Loucy (cell line): ENCODE measurements at regions not wholly inside any gene's neighbourhood (a gene's known extent, or its start where the extent isn't known, plus 50 kb on each side); places are given as distances from the start of the nearest gene placed in this dataset.

ENCODE experiments used
- H2AFZ ChIP-seq: fragments of 200-600 bp; sonication (generic); 2 replicates; pipeline ENCODE4 v1.6.0; 2016; ENCODE audit warnings: antibody characterized with exemption, mild to moderate bottlenecking, low read length, moderate library complexity
- H3F3A ChIP-seq: fragments of 200-600 bp; 2 replicates; pipeline ENCODE4 v1.6.0; 2016; ENCODE audit warnings: antibody characterized with exemption, low read depth, mild to moderate bottlenecking
- H3K27me3 ChIP-seq: fragments of 200-600 bp; sonication (generic); 2 replicates; pipeline ENCODE4 v1.6.1; 2014; ENCODE audit warnings: low read length, mild to moderate bottlenecking; ENCODE audit not compliant: insufficient read depth, poor library complexity, severe bottlenecking
- H3K36me3 ChIP-seq: fragments of 200-600 bp; sonication (generic); 2 replicates; pipeline ENCODE4 v1.6.1; 2016; ENCODE audit warnings: low read length; ENCODE audit not compliant: insufficient read depth
- H3K4me1 ChIP-seq: fragments of 200-600 bp; sonication (generic); 2 replicates; pipeline ENCODE4 v1.5.1; 2014; ENCODE audit warnings: low read length, mild to moderate bottlenecking; ENCODE audit not compliant: insufficient read depth, poor library complexity, severe bottlenecking
- H3K4me2 ChIP-seq: fragments of 200-600 bp; sonication (generic); 2 replicates; pipeline ENCODE4 v1.6.0; 2014; ENCODE audit warnings: antibody characterized with exemption, low read length, low read depth, mild to moderate bottlenecking; ENCODE audit not compliant: poor library complexity, severe bottlenecking
- H3K4me3 ChIP-seq: fragments of 200-600 bp; sonication (generic); 2 replicates; pipeline ENCODE4 v1.5.1; 2014; ENCODE audit warnings: low read length, mild to moderate bottlenecking, mixed read lengths; ENCODE audit not compliant: poor library complexity, severe bottlenecking
- H3K79me2 ChIP-seq: fragments of 200-600 bp; sonication (generic); 2 replicates; pipeline ENCODE4 v1.6.1; 2014; ENCODE audit warnings: low read length; ENCODE audit not compliant: insufficient read depth
- H3K9ac ChIP-seq: fragments of 200-600 bp; sonication (generic); 2 replicates; pipeline ENCODE4 v1.6.0; 2014; ENCODE audit warnings: mild to moderate bottlenecking, low read depth, low read length, moderate library complexity; ENCODE audit not compliant: poor library complexity, severe bottlenecking
- H3K9me2 ChIP-seq: fragments of 200-600 bp; sonication (generic); replicated peaks from 2 replicates; pipeline ENCODE4 v1.6.1; 2016; ENCODE audit warnings: low read depth, low read length, mixed read lengths
- H3K9me3 ChIP-seq: fragments of 200-600 bp; sonication (generic); 2 replicates; pipeline ENCODE4 v1.6.1; 2014; ENCODE audit warnings: mild to moderate bottlenecking, antibody characterized with exemption, low read length, low read depth; ENCODE audit not compliant: insufficient read depth
- H4K20me1 ChIP-seq: fragments of 200-600 bp; sonication (generic); 2 replicates; pipeline ENCODE4 v1.6.0; 2014; ENCODE audit warnings: antibody characterized with exemption, low read length, mild to moderate bottlenecking; ENCODE audit not compliant: insufficient read depth, poor library complexity, severe bottlenecking
- CTCF ChIP-seq: fragments of 200-600 bp; sonication (generic); conservative IDR thresholded peaks from 2 replicates; pipeline ENCODE4 v1.5.1; 2014; ENCODE audit warnings: mild to moderate bottlenecking, antibody characterized with exemption, low read length
- EZH2phosphoT487 ChIP-seq: fragments of 200-600 bp; IDR thresholded peaks from 2 replicates; pipeline ENCODE4 v1.6.1; 2018; ENCODE audit warnings: antibody characterized with exemption, mild to moderate bottlenecking, moderate library complexity, borderline replicate concordance

- no peaks in the 10 kb centered on the region for H3K27me3 ChIP-seq
- H3K9ac ChIP-seq, result no peak overlapping the region
- no peaks in the 10 kb centered on the region for H3K9me2 ChIP-seq
- H4K20me1 ChIP-seq, result no peaks in the 10 kb centered on the region
- H3K79me2 ChIP-seq, result no peaks in the 10 kb centered on the region
- no peaks in the 10 kb centered on the region for H3K9me3 ChIP-seq
- no peak overlapping the region for H3K4me2 ChIP-seq
- TF ChIP-seq CTCF, result no peak
- TF ChIP-seq EZH2phosphoT487, result no peak
- no peaks in the 10 kb centered on the region for H3K4me1 ChIP-seq
- H3F3A ChIP-seq, result no peaks in the 10 kb centered on the region
- H3K4me3 ChIP-seq, result no peak overlapping the region
- H3K36me3 ChIP-seq, result no peaks in the 10 kb centered on the region
- H2AFZ ChIP-seq, result no peak overlapping the region
Observed at GRCh38 chr4:145988628-145989027, 50.0 kb upstream of the ZNF827 start.
